ENCODE measurements at regions not wholly inside any gene's neighbourhood (a gene's known extent, or its start where the extent isn't known, plus 50 kb on each side); places are given as distances from the start of the nearest gene placed in this dataset.
A peak's percentile ranks its signal among the peaks of the same experiment; 100 is the strongest.

- Histone ChIP-seq H3K36me3 (ENCODE audit: control insufficient read depth, low read length) (no peaks in the 10 kb centered on the region), H3K79me2 (ENCODE audit: control insufficient read depth, low read length) (no peaks in the 10 kb centered on the region), H3K4me2 (ENCODE audit: low read length) (no peak overlapping the region), H3K9me3 (ENCODE audit: control insufficient read depth, insufficient read depth, low read length) (no peaks in the 10 kb centered on the region), H3K4me3 (ENCODE audit: low read length) (no peak overlapping the region), H3F3A (ENCODE audit: control insufficient read depth, insufficient read depth) (no peaks in the 10 kb centered on the region), H3K27me3 (ENCODE audit: control insufficient read depth, low read length) (peaks cover 17% of the 10 kb centered on the region), H4K20me1 (ENCODE audit: control insufficient read depth, insufficient read depth, low read depth, low read length) (no peaks in the 10 kb centered on the region), H3K27ac (ENCODE audit: low read depth, low read length) (no peak overlapping the region), H3K4me1 (ENCODE audit: control insufficient read depth, low read length) (no peaks in the 10 kb centered on the region), H3K9me2 (replicated peaks; ENCODE audit: control insufficient read depth, low read length) (no peaks in the 10 kb centered on the region)
- TF ChIP-seq CTCF (IDR thresholded peaks at IDR 0.05; ENCODE audit: low read depth, low read length, poor library complexity, severe bottlenecking): no peak
- no peak for TF ChIP-seq EZH2phosphoT487 (IDR thresholded peaks at IDR 0.05; ENCODE audit: borderline replicate concordance, low read length)
Observed at GRCh38 chr10:118462401-118462800, 120.3 kb upstream of the FAM204A start.

GRCh38 chr10:118459642-118460193 lies 117.6 kb upstream of the FAM204A start:
- H3K79me2 ChIP-seq (ENCODE audit: control insufficient read depth, low read length): no peaks in the 10 kb centered on the region
- no peaks in the 10 kb centered on the region for H4K20me1 ChIP-seq (ENCODE audit: control insufficient read depth, insufficient read depth, low read depth, low read length)
- H3K4me1 ChIP-seq (ENCODE audit: control insufficient read depth, low read length): no peaks in the 10 kb centered on the region
- H3F3A ChIP-seq (ENCODE audit: control insufficient read depth, insufficient read depth): no peaks in the 10 kb centered on the region
- no peaks in the 10 kb centered on the region for H3K9me3 ChIP-seq (ENCODE audit: control insufficient read depth, insufficient read depth, low read length)
- peaks cover 25% of the 10 kb centered on the region for H3K27me3 ChIP-seq (ENCODE audit: control insufficient read depth, low read length)
- no peaks in the 10 kb centered on the region for H3K36me3 ChIP-seq (ENCODE audit: control insufficient read depth, low read length)
- H3K4me2 ChIP-seq (ENCODE audit: low read length): no peak overlapping the region
- no peaks in the 10 kb centered on the region for H3K9me2 ChIP-seq (replicated peaks; ENCODE audit: control insufficient read depth, low read length)
- H3K4me3 ChIP-seq (ENCODE audit: low read length): no peak overlapping the region
- no peak overlapping the region for H3K27ac ChIP-seq (ENCODE audit: low read depth, low read length)
- TF ChIP-seq CTCF (IDR thresholded peaks at IDR 0.05; ENCODE audit: low read depth, low read length, poor library complexity, severe bottlenecking) (peak; percentile 83), EZH2phosphoT487 (IDR thresholded peaks at IDR 0.05; ENCODE audit: borderline replicate concordance, low read length) (no peak)

DNA sequence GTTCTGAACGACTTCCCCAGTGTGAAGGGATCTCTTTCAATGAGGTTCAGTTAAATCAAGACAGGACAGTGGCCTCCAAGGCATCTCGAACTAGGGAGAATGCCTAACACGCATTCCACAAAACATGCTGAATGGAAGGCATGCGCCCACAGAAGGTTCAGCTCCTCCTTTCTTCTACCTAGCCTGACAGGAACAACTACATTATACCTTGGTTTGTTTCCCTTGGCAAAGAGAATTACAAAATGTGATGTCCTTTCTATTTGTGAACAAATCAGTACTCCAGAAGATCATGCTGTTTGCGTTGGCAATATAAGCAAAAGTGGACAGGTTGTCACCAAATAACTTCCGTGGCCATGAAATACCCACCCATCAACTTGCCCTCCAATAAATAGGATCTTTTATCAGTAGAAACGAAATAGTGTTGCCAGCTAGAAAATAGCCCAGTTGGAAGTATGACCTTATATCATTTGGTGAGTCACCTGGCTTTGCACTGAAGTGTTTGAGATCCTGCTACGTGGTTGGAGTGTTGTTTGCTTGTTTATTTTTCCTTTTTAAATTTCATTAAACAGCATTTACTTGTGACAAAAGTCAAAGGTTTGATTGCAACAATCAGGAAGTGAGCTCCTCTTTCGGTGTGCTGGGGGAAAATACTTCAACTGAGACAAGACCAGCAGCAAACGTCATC lies 117.0 kb upstream of the FAM204A start:
- Histone ChIP-seq H3F3A (ENCODE audit: control insufficient read depth, insufficient read depth) (no peaks in the 10 kb centered on the region), H3K79me2 (ENCODE audit: control insufficient read depth, low read length) (no peaks in the 10 kb centered on the region), H4K20me1 (ENCODE audit: control insufficient read depth, insufficient read depth, low read depth, low read length) (no peaks in the 10 kb centered on the region), H3K4me1 (ENCODE audit: control insufficient read depth, low read length) (no peaks in the 10 kb centered on the region), H3K27me3 (ENCODE audit: control insufficient read depth, low read length) (peaks cover 25% of the 10 kb centered on the region), H3K9me3 (ENCODE audit: control insufficient read depth, insufficient read depth, low read length) (no peaks in the 10 kb centered on the region), H3K4me3 (ENCODE audit: low read length) (no peak overlapping the region), H3K36me3 (ENCODE audit: control insufficient read depth, low read length) (no peaks in the 10 kb centered on the region), H3K27ac (ENCODE audit: low read depth, low read length) (no peak overlapping the region), H3K4me2 (ENCODE audit: low read length) (no peak overlapping the region), H3K9me2 (replicated peaks; ENCODE audit: control insufficient read depth, low read length) (no peaks in the 10 kb centered on the region)
- TF ChIP-seq CTCF (IDR thresholded peaks at IDR 0.05; ENCODE audit: low read depth, low read length, poor library complexity, severe bottlenecking): no peak
- TF ChIP-seq EZH2phosphoT487 (IDR thresholded peaks at IDR 0.05; ENCODE audit: borderline replicate concordance, low read length): no peak
